Upper lobe of right lung (tissue), 1 donor: ENCODE measurements at regions not wholly inside any gene's neighbourhood (a gene's known extent, or its start where the extent isn't known, plus 50 kb on each side); places are given as distances from the start of the nearest gene placed in this dataset.

Experiments
- ATAC-seq: fragments of 200-7000 bp; cut with Tn5 transposase; one replicate; pipeline ENCODE4 v1.9.1; 2020; ENCODE audit warnings: mild to moderate bottlenecking, moderate library complexity
- DNase-seq: peaks from one replicate; pipeline ENCODE4 v3.0.0-alpha.2; 2020
- H3K27ac ChIP-seq: fragments of 200-600 bp; one replicate; pipeline ENCODE4 v1.8.0; 2022
- H3K27me3 ChIP-seq: fragments of 200-600 bp; one replicate; pipeline ENCODE4 v1.8.0; 2022; ENCODE audit warnings: mild to moderate bottlenecking
- H3K36me3 ChIP-seq: fragments of 200-600 bp; one replicate; pipeline ENCODE4 v1.8.0; 2022
- H3K4me1 ChIP-seq: fragments of 200-600 bp; one replicate; pipeline ENCODE4 v1.8.0; 2022
- H3K4me3 ChIP-seq: fragments of 200-600 bp; one replicate; pipeline ENCODE4 v1.8.0; 2022; ENCODE audit warnings: mild to moderate bottlenecking
- H3K9me3 ChIP-seq: fragments of 200-600 bp; one replicate; pipeline ENCODE4 v1.8.0; 2022
- intact Hi-C: fragments of 100-400 bp; cut with DNase I; formaldehyde crosslinking; loops from one replicate; pipeline ENCODE4 v1.11.0; 2022
- TF ChIP-seq, protein P1 (sequence below): fragments of 200-600 bp; IDR thresholded peaks from one replicate; pipeline ENCODE4 v1.8.0; 2022; ENCODE audit warnings: antibody characterized with exemption
- donor health status: DM: no; HTN: yes; CAD: no; lungs with severe emphysema.

DNA sequence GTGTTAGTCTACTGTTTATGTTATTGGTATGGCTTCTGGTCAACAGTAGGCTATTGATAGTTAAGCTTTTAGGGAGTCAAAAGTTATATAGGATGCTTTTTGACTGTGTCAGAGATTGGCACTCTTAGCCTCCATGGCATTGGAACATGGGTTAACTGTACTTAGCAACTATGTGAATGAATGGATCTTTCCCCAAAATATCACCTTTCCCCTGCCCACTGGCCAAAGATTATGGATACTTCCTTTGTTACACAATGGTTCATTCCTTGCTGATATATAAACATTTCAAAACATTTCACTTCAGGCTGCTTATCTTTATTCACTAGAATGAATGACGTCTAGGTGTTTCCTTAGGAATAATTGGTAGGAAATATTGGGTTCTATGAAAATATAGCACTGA lies 62.1 kb upstream of the DOCK10 start:
- TF ChIP-seq, protein P1, sequence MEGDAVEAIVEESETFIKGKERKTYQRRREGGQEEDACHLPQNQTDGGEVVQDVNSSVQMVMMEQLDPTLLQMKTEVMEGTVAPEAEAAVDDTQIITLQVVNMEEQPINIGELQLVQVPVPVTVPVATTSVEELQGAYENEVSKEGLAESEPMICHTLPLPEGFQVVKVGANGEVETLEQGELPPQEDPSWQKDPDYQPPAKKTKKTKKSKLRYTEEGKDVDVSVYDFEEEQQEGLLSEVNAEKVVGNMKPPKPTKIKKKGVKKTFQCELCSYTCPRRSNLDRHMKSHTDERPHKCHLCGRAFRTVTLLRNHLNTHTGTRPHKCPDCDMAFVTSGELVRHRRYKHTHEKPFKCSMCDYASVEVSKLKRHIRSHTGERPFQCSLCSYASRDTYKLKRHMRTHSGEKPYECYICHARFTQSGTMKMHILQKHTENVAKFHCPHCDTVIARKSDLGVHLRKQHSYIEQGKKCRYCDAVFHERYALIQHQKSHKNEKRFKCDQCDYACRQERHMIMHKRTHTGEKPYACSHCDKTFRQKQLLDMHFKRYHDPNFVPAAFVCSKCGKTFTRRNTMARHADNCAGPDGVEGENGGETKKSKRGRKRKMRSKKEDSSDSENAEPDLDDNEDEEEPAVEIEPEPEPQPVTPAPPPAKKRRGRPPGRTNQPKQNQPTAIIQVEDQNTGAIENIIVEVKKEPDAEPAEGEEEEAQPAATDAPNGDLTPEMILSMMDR: no peak
- ATAC-seq: no peak

DNA sequence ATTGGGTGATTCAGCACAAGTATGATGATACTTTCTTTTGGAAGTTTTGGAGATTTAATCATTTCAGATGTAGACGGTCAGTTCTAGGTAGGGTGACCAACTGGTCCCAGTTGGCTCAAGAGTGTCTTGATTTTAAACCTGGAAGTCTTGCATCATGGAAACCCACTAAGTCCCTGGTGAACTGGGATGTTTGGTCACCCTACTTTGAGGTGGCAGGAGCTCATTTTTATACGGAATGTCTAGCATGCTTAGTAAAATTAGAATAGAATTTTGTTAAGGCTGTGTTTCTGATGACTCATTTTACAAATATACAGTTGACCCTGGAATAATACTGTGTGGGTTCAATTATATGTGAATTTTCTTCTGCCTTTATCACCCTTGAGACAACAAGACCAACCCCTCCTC lies 61.5 kb upstream of the DOCK10 start:
- DNase-seq (no peak), ATAC-seq (no peak)
- TF ChIP-seq, protein P1: no peak
- Histone ChIP-seq H3K4me1 (no peaks in the 10 kb centered on the region), H3K27me3 (no peaks in the 10 kb centered on the region), H3K9me3 (no peaks in the 10 kb centered on the region), H3K36me3 (no peaks in the 10 kb centered on the region), H3K4me3 (no peak overlapping the region), H3K27ac (no peak overlapping the region)
- intact Hi-C loops: no loop called here

More for the DNA sequence above, 62.1 kb upstream of the DOCK10 start:
- Histone ChIP-seq H3K9me3 (no peaks in the 10 kb centered on the region), H3K4me3 (no peak overlapping the region), H3K36me3 (no peaks in the 10 kb centered on the region), H3K4me1 (no peaks in the 10 kb centered on the region), H3K27me3 (no peaks in the 10 kb centered on the region), H3K27ac (no peak overlapping the region)
- intact Hi-C loops: no loop called here
- DNase-seq: no peak

DNA sequence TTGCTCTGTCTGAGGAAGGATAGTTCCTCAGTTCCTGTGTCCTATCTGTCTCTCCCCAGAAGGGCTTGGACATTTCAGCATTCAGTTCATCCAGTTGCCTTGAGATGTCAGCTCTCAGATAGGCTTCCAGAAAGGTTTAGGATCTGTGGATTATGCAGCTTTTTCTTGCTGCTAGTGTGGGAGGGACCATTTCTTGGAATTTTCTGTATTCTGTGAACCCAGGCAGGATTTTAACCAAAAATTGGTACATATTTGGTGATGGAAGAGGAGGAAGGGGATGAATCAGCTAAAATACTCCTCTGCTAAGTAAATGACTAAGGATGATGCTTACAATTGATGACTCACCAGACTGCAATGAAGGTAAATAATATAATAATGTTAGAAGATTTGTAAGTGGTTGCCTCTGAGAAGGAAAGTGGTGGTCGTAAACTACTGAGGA lies 58.6 kb upstream of the DOCK10 start:
- H3K4me1 ChIP-seq: no peaks in the 10 kb centered on the region
- no peak for DNase-seq
- no peaks in the 10 kb centered on the region for H3K9me3 ChIP-seq
- ATAC-seq: no peak
- no peaks in the 10 kb centered on the region for H3K27me3 ChIP-seq
- no peak overlapping the region for H3K27ac ChIP-seq
- intact Hi-C loops: no loop called here
- no peak overlapping the region for H3K4me3 ChIP-seq
- H3K36me3 ChIP-seq: no peaks in the 10 kb centered on the region
- TF ChIP-seq, protein P1: no peak

DNA sequence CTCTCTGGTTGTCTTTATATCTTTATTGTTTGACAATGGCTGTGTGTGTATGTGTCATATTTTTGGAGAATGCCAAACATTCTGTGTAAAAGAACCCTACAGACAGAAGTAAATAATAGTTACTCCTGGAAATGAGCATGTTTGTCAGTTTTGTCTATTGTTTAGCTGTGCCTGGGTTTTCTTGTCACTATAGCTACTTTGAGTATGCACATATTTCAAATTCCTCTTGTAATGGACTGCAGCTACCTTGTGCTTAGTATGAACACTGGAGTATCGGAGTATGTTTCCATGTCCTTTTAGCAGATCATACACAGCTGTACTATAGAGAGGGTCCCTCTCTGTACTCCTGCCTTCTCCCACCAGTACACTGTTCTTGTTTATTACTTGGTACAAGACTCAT lies 58.0 kb upstream of the DOCK10 start:
- Histone ChIP-seq H3K4me3 (no peak overlapping the region), H3K4me1 (no peaks in the 10 kb centered on the region), H3K27me3 (no peaks in the 10 kb centered on the region), H3K9me3 (no peaks in the 10 kb centered on the region), H3K27ac (no peak overlapping the region), H3K36me3 (no peaks in the 10 kb centered on the region)
- ATAC-seq (peak; percentile 47), DNase-seq (no peak)
- intact Hi-C loops: no loop called here
- TF ChIP-seq, protein P1: no peak

DNA sequence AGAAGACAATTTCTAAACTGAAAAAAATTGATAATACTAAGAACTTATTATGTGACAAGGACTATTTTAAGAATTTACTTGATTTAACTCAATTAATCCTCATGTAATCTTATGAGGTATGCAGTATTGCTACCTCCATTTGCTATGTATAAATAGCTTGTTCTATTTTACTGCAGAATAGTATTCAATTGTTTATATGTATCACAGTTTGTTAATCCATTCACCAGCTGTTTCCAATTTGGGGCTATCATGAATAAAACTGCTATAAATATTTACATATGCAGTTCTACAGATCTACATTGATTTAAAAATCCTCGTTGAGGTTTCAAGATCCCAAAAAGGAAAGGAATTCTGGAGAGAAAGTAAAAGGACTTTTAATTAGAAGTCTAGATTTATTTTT lies 54.8 kb upstream of the DOCK10 start:
- Histone ChIP-seq H3K4me1 (no peaks in the 10 kb centered on the region), H3K9me3 (no peaks in the 10 kb centered on the region), H3K36me3 (no peaks in the 10 kb centered on the region), H3K27me3 (no peaks in the 10 kb centered on the region), H3K4me3 (no peak overlapping the region), H3K27ac (no peak overlapping the region)
- TF ChIP-seq, protein P1: no peak
- ATAC-seq: no peak
- intact Hi-C loops: no loop called here
- no peak for DNase-seq
